RKO (cell line): ENCODE measurements at regions not wholly inside any gene's neighbourhood (a gene's known extent, or its start where the extent isn't known, plus 50 kb on each side); places are given as distances from the start of the nearest gene placed in this dataset.
"Not testable (repeated sequence)": the region's sequence is repeated elsewhere in the genome, so short reads cannot be mapped to it uniquely, and the experiment has no call there.

Source experiments
- DNase-seq: peaks from one replicate; pipeline ENCODE4 v3.0.0-alpha.2; 2016; ENCODE audit warnings: low spot score

GRCh38 chr10:114732931-114733330, 74.9 kb upstream of the ABLIM1 start:
- DNase-seq, result no peak

GRCh38 chr10:114735946-114736345, 77.9 kb upstream of the ABLIM1 start:
- no peak for DNase-seq

DNA sequence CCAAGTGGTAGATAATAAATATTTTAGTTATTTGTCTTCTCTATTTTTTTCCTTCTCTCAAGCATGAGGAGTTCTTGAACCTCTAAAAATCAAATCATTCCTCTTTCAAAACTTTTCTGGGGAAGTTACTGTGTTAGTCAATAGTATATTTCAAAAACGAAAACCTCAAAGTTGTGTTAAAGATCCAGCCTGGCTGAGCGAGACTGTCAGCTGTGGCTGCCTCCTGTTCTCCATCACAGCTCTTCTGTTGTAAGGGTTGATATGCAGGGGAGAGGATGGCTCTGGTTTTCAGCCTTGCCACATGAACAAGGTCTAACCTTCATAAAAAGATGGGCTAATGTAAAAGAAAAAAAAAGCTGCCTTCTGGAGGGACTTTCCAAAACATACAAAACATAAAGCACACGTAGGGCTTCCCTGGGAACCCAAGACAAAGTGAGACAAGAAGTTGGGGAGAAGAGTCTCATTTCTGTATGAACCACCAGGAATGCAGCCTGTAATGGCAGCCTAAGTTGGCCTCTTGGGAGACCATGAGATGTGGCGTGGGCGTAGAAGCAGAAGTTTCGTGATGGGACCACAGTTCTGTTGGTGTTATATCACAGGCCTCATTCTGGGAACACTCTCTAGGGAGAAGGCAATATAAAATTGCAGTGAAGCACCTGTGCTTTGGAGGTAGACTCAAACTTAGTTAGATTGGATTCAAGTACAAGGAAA, 77.9 kb upstream of the FHIP2A start:
- DNase-seq, result no peak

DNA sequence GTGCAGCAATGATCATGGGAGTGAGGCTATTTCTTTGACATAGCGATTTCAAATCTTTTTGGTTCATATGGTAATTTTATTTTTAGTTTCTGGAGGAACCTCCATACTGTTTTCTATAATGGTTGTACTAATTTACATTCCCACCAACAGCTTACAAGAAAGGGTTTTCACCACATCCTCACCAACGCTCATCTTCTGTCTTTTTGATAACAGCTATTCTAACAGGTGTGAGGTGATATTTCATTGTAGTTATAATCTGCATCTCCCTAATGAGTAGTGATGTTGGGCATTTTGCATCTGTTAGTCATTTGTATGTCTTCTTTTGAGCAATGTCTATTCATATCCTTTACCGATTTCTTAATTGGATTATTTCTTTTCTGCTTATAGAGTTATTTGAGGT, 75.0 kb upstream of the FHIP2A start:
- no peak for DNase-seq

DNA sequence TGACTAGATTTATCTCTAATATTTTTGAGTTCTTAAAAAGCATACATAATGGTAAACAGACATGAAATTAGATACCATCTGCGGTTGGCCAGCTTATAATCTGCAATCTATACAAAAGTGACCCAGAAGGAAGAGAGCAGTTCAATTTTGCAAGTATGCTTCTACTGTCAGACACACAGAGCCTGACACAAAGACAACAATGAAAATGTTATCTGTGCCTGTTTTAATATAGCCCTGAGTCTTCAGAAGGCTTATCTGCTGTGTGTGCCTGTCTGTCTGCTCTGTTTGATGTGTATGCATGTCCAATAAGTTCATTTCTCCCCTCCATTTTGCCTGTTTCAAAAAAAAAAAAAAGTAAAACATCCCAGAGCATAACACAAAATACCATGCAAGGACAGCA, 73.3 kb upstream of the FHIP2A start:
- DNase-seq, result no peak

- no peak for DNase-seq
Measured at GRCh38 chr10:114749014-114749413, 72.6 kb upstream of the FHIP2A start.

DNA sequence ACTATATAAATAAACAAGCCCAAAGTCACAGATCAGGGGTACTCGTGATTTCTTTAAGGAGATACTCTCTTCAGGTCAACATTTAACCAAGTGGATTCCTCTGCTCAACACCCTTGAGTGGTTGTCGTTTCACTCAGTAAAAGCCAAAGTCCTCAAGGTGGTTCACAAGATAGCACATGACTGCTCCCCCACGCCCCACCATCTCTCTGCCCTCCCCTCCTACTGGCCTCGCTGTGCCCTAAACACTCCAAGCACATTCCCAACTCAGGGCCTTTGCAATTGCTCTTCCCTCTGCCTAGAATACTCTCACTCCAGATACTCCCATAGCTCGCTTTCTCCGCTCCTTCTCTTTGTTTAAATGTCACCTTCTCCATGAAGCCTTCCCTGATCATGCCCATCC, 72.1 kb upstream of the FHIP2A start:
- no peak for DNase-seq

DNA sequence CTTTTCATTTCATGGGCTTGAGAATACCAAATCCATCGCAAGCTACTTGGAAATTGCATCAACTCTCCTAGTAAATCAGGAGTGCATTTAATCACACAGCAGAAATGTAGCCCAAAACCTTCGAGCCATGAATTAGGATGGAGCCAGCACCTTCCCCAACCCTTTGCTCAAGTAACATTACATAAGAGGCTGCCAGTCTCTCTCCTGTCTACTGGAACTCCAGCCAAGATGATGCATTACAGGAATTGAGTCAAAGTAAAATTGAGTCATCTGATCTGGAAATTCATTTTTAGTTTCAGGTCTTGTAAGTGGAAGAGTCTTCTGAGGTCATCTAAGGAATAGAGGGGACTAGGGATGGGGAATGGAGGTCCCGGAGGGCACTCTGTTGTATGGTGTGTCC, 69.7 kb upstream of the FHIP2A start:
- DNase-seq, result peak; percentile 42

DNA sequence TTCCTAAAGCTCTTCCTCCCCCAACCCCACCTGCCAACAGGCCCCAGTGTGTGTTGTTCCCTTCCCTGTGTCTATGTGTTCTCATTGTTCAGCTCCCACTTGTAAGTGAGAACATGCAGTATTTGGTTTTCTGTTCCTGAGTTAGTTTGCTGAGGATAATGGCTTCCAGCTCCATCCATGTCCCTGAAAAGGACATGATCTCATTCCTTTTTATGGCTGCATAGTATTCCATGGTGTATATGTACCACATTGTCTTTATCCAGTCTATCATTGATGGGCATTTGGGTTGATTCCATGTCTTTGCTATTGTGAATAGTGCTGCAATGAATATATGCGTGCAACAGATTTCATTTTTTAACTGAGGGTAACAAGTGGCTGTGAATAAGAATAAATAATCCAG, 69.0 kb upstream of the FHIP2A start:
- DNase-seq, result not testable (repeated sequence)

DNA sequence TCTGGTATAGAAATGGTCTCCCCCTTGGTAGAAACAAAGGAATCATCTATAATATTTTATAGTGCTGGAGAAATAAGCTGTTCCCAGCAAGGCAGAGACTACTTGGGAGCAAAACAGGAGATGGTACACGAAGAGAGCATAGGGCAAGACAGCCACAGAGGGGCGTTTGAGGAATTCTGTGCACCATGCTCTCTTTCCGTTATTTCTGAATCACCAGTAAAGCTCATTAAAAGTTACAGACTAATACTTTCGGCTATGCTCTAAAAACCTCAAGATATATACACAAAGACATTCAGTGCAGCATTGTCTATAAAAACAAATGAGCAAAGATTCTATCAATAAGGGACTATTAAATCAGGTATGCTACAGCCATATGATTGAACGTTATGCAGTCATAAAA, 68.5 kb upstream of the FHIP2A start:
- DNase-seq, result no peak

DNA sequence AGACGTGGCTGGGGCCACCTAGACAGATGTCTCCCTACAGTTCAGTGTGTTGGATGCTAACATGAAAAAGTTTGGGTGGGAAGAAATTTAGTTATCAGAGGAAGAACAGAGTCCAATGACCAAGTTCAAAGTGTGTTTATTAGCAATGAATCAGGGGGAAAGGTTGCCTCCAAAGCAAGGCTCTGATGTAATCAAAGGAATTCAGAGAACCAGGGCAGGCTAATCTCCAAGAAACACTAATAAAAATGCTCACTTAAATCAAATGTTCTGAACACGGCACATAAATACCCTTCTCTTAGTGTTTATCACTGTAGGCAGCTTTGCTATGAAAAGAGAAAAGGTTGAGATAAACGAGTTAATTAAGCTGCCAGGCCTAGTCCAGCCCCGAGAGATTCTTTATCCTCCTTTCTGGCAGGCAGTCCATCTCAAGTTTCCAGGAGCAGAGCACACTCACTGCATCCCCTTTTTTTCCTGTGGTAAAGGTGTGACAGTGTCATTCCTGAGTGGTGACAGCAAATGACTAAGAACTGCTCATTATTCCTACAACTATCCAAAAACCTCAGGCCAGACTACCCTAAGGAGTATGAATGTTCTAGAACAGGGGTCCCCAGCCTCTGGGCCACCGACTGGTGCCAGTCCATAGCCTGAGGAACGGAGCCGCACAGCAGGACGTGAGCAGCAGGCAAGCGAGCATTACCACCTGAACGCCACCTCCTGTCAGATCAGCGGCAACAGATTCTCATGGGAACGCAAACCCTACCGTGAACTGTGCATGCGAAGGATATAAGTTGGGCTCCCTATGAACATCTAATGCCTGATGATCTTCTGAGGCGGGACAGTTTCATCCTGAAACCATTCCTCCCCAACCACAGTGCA, 66.9 kb upstream of the FHIP2A start:
- no peak for DNase-seq

- no peak for DNase-seq
Measured at GRCh38 chr10:114755537-114755936, 66.0 kb upstream of the FHIP2A start.

- DNase-seq, result no peak
Measured at GRCh38 chr10:114758331-114758730, 63.2 kb upstream of the FHIP2A start.

GRCh38 chr10:114761205-114762193, 60.1 kb upstream of the FHIP2A start:
- DNase-seq, result no peak

DNA sequence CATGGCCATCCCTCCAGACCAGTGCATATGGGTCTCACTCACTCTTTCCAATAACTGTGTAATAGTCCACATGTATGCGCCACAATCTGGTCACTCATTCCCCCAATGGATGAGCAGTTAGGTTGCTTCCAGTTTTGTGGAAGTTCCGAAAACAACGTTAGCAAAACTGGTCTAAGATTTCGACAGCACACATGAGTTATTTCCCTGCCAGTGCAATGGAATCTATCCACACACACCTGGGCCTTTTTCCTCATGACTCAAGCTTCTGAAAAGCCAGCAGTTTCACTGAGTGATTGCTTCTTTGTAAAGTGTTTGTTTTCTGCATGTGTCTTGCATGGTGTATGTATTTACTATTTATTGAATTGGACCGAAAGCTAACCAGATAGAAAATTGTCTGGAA, 58.8 kb upstream of the FHIP2A start:
- DNase-seq, result no peak

- DNase-seq, result no peak
Measured at GRCh38 chr10:114764656-114765055, 56.9 kb upstream of the FHIP2A start.

DNA sequence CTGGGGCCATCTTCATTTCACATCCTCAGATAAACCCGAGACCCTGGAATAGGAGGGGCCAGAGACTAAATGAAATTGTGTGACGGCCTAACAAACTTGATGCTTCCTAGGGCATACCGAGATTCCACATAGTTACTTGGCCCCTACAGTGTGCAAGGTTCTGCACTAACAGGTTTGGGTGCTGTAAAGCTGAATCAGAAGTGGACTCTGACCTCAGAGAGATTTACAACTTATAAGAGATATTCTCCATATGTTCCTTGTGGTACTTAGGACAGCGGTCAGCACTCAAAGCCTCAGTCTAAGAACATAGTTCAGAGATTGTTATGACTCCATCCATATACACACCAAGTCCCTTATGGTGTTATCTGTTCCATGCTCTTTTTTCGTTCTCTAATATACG, 55.1 kb upstream of the FHIP2A start:
- DNase-seq, result no peak

DNA sequence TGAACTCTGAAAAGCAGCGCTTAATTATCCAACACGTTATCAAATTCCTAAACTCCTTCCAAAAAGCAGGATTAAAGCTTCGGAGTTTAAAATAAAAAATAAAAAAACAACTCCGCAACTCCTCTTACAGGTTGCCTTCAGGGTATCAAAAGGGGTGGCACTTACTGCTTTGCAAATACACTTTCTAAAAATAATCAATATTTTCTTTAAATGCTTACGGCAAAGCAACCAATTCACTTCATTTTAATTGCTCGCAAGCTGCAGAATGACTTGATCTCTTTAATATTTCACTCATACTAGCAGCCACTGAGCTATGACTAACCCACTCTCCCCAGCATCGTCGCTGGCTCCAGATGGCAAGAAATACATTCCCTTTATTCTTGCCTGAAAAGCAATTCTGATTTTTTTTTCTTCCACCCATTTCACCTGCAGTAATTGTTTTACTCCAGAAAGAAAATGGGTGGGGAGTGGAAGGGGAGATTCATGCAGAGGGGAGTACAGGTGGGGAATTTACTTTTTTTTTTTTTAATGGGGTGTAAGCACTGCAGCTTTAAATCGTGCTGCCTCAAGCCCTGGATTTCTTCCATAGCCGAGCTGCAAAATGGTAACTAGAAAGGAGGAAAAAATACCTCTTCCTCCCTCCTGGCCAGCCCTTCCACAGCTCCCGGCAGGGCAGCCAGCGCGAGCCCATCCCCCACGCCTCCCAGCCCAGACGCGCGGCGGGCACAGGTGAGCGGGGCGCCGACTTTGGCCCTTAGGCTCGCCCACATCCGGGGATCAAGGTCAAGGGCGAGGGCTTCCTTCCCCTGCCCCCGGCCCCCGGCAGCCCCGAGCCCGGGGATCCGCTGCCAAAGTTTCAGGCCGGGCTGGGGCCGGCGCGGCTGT, 54.2 kb upstream of the FHIP2A start:
- DNase-seq, result no peak

- no peak for DNase-seq
Measured at GRCh38 chr10:114767986-114768821, 53.4 kb upstream of the FHIP2A start.

DNA sequence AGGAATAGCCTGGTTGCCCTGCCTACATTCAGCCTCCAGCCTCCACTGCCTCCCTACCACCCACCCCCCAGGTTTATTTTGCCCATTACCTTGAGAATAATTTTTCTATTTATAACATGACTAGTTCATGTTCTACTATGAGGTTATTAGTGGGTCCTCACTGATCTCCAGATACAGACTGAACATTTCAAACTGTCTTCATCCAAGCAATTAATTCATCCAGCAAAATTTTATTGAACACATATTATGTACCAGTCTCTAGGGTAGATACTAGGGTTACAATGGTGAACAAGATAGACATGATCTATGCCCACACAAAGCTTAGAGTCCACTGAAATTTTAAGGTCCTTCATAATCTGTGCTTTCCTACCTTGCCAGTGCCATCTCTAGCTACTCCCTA, 51.6 kb upstream of the FHIP2A start:
- DNase-seq, result no peak
